HCT116 (cell line): ENCODE measurements at regions not wholly inside any gene's neighbourhood (a gene's known extent, or its start where the extent isn't known, plus 50 kb on each side); places are given as distances from the start of the nearest gene placed in this dataset.

Experiments used
- ATAC-seq: fragments of 200-7000 bp; cut with Tn5 transposase; 2 replicates; pipeline ENCODE4 v1.9.1; 2020; ENCODE audit warnings: mild to moderate bottlenecking, moderate library complexity
- BruUV-seq: library from RNA; stranded (reverse); fragments of 400-500 nt; replicated peaks from 2 replicates; lab custom pipeline; 2021; lab: Mats Ljungman, UMichigan
- CTCF ChIA-PET: fragments of 300-600 bp; sonication (Branson Sonifier 250); formaldehyde crosslinking; loops from one replicate; lab custom pipeline; 2021; ENCODE audit warnings: antibody characterized with exemption; lab: Charles Lee
- POLR2A ChIA-PET: fragments of 300-600, 350-600 bp; sonication (Branson Sonifier 250); formaldehyde crosslinking; loops from one replicate; lab custom pipeline; 2021; ENCODE audit warnings: antibody characterized with exemption; lab: Charles Lee
- RAD21 ChIA-PET, 2 experiments: fragments of 300-600 bp; sonication (Branson Sonifier 250); formaldehyde crosslinking; loops; one replicate each; lab custom pipeline; 2023; ENCODE audit warnings: low total read pairs in 2 of 2; ENCODE audit not compliant: uncharacterized antibody in 2 of 2, unreplicated experiment in 2 of 2, low non-redundant PET in 1 of 2; lab: Charles Lee
- DNase-seq: peaks from one replicate; pipeline ENCODE4 v3.0.0-alpha.2; 2010; ENCODE audit warnings: low read depth, low spot score
- H2AFZ ChIP-seq: fragments of 200-600 bp; shearing (Covaris generic), sonication (generic); 2 replicates; pipeline ENCODE4 v1.6.1; 2017; ENCODE audit warnings: low read depth, mixed run types, mixed read lengths, antibody characterized with exemption, low read length; ENCODE audit not compliant: poor library complexity, severe bottlenecking
- H3K27ac ChIP-seq: 2 replicates; pipeline ENCODE4 v1.5.1; 2012; ENCODE audit warnings: low read depth, low read length
- H3K27me3 ChIP-seq: fragments of 200-600 bp; sonication (generic); 2 replicates; pipeline ENCODE4 v1.6.1; 2016; ENCODE audit warnings: mixed run types, low read length, mixed read lengths; ENCODE audit not compliant: insufficient read depth
- H3K36me3 ChIP-seq, 2 experiments: fragments of 200-500 bp in 1 of 2; fragments of 200-600 bp in 1 of 2; sonication (Bioruptor generic) in 1 of 2; sonication (generic) in 1 of 2; 2 replicates each; pipeline versions ENCODE4 v1.5.1 to v1.6.1; 2014 to 2016; ENCODE audit warnings: low read length in 2 of 2, inconsistent platforms in 1 of 2, mixed read lengths in 1 of 2, mixed run types in 1 of 2; ENCODE audit not compliant: insufficient read depth in 2 of 2, control insufficient read depth in 1 of 2
- H3K4me1 ChIP-seq, 2 experiments: fragments of 200-600 bp in 1 of 2; sonication (generic) in 1 of 2; 2 replicates each; pipeline versions ENCODE4 v1.5.1 to v1.6.1; 2012 to 2017; ENCODE audit warnings: low read length in 2 of 2, inconsistent platforms in 1 of 2, mild to moderate bottlenecking in 1 of 2, mixed read lengths in 1 of 2, mixed run types in 1 of 2, moderate library complexity in 1 of 2; ENCODE audit not compliant: insufficient read depth in 2 of 2, control insufficient read depth in 1 of 2
- H3K4me2 ChIP-seq: fragments of 200-600 bp; sonication (generic); 2 replicates; pipeline ENCODE4 v1.6.1; 2017; ENCODE audit warnings: mixed run types, low read length, mixed read lengths
- H3K4me3 ChIP-seq, 2 experiments: fragments of 200-600 bp in 1 of 2; sonication (generic) in 1 of 2; replicated peaks in 1 of 2; 2 replicates each; pipeline ENCODE4 v1.5.1; 2011 to 2016; ENCODE audit warnings: low read length in 2 of 2, control low read depth in 1 of 2, low read depth in 1 of 2, mild to moderate bottlenecking in 1 of 2, mixed read lengths in 1 of 2, mixed run types in 1 of 2
- H3K79me2 ChIP-seq: fragments of 200-600 bp; sonication (generic); 2 replicates; pipeline ENCODE4 v1.6.1; 2017; ENCODE audit warnings: mild to moderate bottlenecking, mixed run types, low read length, moderate library complexity, mixed read lengths; ENCODE audit not compliant: insufficient read depth
- H3K9ac ChIP-seq: fragments of 200-600 bp; sonication (generic); 2 replicates; pipeline ENCODE4 v1.6.1; 2016; ENCODE audit warnings: low read length, mixed read lengths
- H3K9me2 ChIP-seq: fragments of 200-600 bp; sonication (generic), shearing (Covaris generic); 2 replicates; pipeline ENCODE4 v1.6.1; 2017; ENCODE audit warnings: mixed run types, mild to moderate bottlenecking, moderate library complexity; ENCODE audit not compliant: insufficient read depth
- H3K9me3 ChIP-seq, 2 experiments: fragments of 200-500 bp in 1 of 2; fragments of 200-600 bp in 1 of 2; sonication (Bioruptor generic) in 1 of 2; sonication (generic) in 1 of 2; 2 replicates each; pipeline ENCODE4 v1.6.1; 2014 to 2017; ENCODE audit warnings: low read length in 2 of 2, mixed read lengths in 2 of 2, inconsistent platforms in 1 of 2, low read depth in 1 of 2, mild to moderate bottlenecking in 1 of 2, mixed run types in 1 of 2, moderate library complexity in 1 of 2; ENCODE audit not compliant: control insufficient read depth in 1 of 2, insufficient read depth in 1 of 2
- H4K20me1 ChIP-seq: fragments of 200-600 bp; sonication (generic), shearing (Covaris generic); 2 replicates; pipeline ENCODE4 v1.6.1; 2017; ENCODE audit warnings: mixed run types, mild to moderate bottlenecking, moderate library complexity; ENCODE audit not compliant: insufficient read depth
- CEBPB ChIP-seq: IDR thresholded peaks from 2 replicates; pipeline ENCODE4 v1.6.1; 2012; ENCODE audit warnings: low read depth
- EGR1 ChIP-seq: IDR thresholded peaks from 2 replicates; pipeline ENCODE4 v1.6.1; 2012; ENCODE audit warnings: low read depth
- ELF1 ChIP-seq: IDR thresholded peaks from 2 replicates; pipeline ENCODE4 v1.6.1; 2012; ENCODE audit warnings: low read depth, borderline replicate concordance
- EZH2phosphoT487 ChIP-seq: fragments of 200-600 bp; IDR thresholded peaks from 2 replicates; pipeline ENCODE4 v1.6.1; 2018; ENCODE audit warnings: antibody characterized with exemption, borderline replicate concordance
- FOSL1 ChIP-seq: IDR thresholded peaks from 2 replicates; pipeline ENCODE4 v1.6.1; 2012; ENCODE audit warnings: low read depth
- JUND ChIP-seq: IDR thresholded peaks from 2 replicates; pipeline ENCODE4 v1.6.1; 2012
- POLR2A ChIP-seq: IDR thresholded peaks from 2 replicates; pipeline ENCODE4 v1.7.0; 2011; ENCODE audit warnings: borderline replicate concordance; ENCODE audit not compliant: insufficient read depth, insufficient read length; ENCODE audit errors: extremely low read depth
- POLR2AphosphoS5 ChIP-seq: IDR thresholded peaks from 2 replicates; pipeline ENCODE4 v1.6.1; 2011; ENCODE audit warnings: mild to moderate bottlenecking, low read depth, low read length, moderate library complexity
- RAD21 ChIP-seq: IDR thresholded peaks from 2 replicates; pipeline ENCODE4 v1.6.1; 2012; ENCODE audit warnings: low read depth, mild to moderate bottlenecking
- SIN3A ChIP-seq: IDR thresholded peaks from 2 replicates; pipeline ENCODE4 v1.6.1; 2012; ENCODE audit warnings: low read depth
- SP1 ChIP-seq: IDR thresholded peaks from 2 replicates; pipeline ENCODE4 v1.6.1; 2012; ENCODE audit warnings: low read depth
- YY1 ChIP-seq: IDR thresholded peaks from 2 replicates; pipeline ENCODE4 v1.6.1; 2011; ENCODE audit warnings: low read length, low read depth, moderate library complexity, mild to moderate bottlenecking; ENCODE audit not compliant: insufficient replicate concordance; ENCODE audit errors: extremely low read depth
- ZFX ChIP-seq: fragments of 450-650 bp; IDR thresholded peaks from 2 replicates; pipeline ENCODE4 v1.6.1; 2017
- ZNF274 ChIP-seq: fragments of 200-500 bp; sonication (Bioruptor generic); IDR thresholded peaks from 2 replicates; pipeline ENCODE4 v1.6.1; 2014; ENCODE audit warnings: mild to moderate bottlenecking, low read depth, low read length, inconsistent platforms
- intact Hi-C: fragments of 100-400 bp; cut with micrococcal nuclease; formaldehyde crosslinking; loops from 2 replicates; pipeline ENCODE4 v1.10.0; 2022
- TF ChIP-seq, protein P1 (sequence below): IDR thresholded peaks from 2 replicates; pipeline ENCODE4 v1.6.1; 2012
- TF ChIP-seq, protein P2 (sequence below), 3 experiments: fragments of 200-600 bp in 1 of 3; sonication (generic) in 1 of 3; IDR thresholded peaks in 2 of 3; conservative IDR thresholded peaks in 1 of 3; 2 replicates each; pipeline ENCODE4 v1.5.1; 2012 to 2017; ENCODE audit warnings: low read depth in 2 of 3, low read length in 2 of 3, antibody characterized with exemption in 1 of 3, borderline replicate concordance in 1 of 3, control low read depth in 1 of 3, mild to moderate bottlenecking in 1 of 3, mixed read lengths in 1 of 3, mixed run types in 1 of 3, moderate library complexity in 1 of 3; ENCODE audit not compliant: insufficient read depth in 1 of 3
- TF ChIP-seq, protein P3 (sequence below): IDR thresholded peaks from 2 replicates; pipeline ENCODE4 v1.6.1; 2012; ENCODE audit warnings: low read depth
- TF ChIP-seq, protein P4 (sequence below): IDR thresholded peaks from 2 replicates; pipeline ENCODE4 v1.6.1; 2012
- TF ChIP-seq, protein P5 (sequence below): IDR thresholded peaks from 2 replicates; pipeline ENCODE4 v1.6.1; 2011; ENCODE audit warnings: mild to moderate bottlenecking, low read length, moderate library complexity; ENCODE audit not compliant: insufficient replicate concordance; ENCODE audit errors: extremely low read depth

DNA sequence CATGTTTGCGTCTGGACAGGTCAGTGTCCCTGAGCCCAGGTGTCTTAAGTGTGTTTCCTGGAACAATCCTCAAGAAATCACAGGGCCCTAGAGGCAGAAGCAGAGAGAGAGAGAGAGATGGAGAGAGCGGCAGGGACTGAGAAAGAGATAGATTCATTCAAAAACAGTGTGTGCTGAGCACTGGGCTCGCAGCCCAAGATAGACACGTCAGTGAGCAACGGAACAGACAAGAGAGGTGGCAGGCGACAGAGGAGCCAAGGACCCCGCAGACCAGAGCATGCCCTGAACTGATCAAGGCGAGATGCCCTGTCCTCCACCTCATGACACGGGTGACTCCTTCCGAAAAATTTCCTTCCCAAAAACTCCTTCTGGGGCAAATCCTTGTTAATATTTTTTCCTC lies 362.0 kb upstream of the SULF2 start:
- ATAC-seq, result no peak
- H3K9me2 ChIP-seq, result no peaks in the 10 kb centered on the region
- POLR2A ChIA-PET, result no interaction called here

More for the DNA sequence above, 362.0 kb upstream of the SULF2 start:
- Histone ChIP-seq H3K9me3 (no peaks in the 10 kb centered on the region; a peak in 1 of 4 replicates), H3K9ac (no peak overlapping the region), H2AFZ (no peak overlapping the region), H3K4me1 (no peaks in the 10 kb centered on the region), H3K4me3 (no peak overlapping the region), H3K36me3 (no peaks in the 10 kb centered on the region), H3K27me3 (peaks cover 27% of the 10 kb centered on the region), H3K79me2 (no peaks in the 10 kb centered on the region), H3K4me2 (no peak overlapping the region), H4K20me1 (no peaks in the 10 kb centered on the region), H3K27ac (no peak overlapping the region)
- TF ChIP-seq FOSL1 (no peak), ZNF274 (no peak), POLR2A (no peak), RAD21 (no peak), SP1 (no peak), JUND (no peak), EGR1 (no peak), ZFX (no peak), YY1 (no peak), CEBPB (no peak), SIN3A (no peak), POLR2AphosphoS5 (no peak), ELF1 (no peak), EZH2phosphoT487 (no peak)
- TF ChIP-seq, protein P1, sequence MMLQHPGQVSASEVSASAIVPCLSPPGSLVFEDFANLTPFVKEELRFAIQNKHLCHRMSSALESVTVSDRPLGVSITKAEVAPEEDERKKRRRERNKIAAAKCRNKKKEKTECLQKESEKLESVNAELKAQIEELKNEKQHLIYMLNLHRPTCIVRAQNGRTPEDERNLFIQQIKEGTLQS, result no peak
- TF ChIP-seq, protein P2, sequence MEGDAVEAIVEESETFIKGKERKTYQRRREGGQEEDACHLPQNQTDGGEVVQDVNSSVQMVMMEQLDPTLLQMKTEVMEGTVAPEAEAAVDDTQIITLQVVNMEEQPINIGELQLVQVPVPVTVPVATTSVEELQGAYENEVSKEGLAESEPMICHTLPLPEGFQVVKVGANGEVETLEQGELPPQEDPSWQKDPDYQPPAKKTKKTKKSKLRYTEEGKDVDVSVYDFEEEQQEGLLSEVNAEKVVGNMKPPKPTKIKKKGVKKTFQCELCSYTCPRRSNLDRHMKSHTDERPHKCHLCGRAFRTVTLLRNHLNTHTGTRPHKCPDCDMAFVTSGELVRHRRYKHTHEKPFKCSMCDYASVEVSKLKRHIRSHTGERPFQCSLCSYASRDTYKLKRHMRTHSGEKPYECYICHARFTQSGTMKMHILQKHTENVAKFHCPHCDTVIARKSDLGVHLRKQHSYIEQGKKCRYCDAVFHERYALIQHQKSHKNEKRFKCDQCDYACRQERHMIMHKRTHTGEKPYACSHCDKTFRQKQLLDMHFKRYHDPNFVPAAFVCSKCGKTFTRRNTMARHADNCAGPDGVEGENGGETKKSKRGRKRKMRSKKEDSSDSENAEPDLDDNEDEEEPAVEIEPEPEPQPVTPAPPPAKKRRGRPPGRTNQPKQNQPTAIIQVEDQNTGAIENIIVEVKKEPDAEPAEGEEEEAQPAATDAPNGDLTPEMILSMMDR (IDR thresholded peaks at IDR 0.05 in 2 of 3, conservative IDR thresholded peaks at IDR 0.05 in 1 of 3; ENCODE audit: borderline replicate concordance in 1 of 3, insufficient read depth in 1 of 3, low read depth in 2 of 3, low read length in 2 of 3), result no peak
- TF ChIP-seq, protein P3, sequence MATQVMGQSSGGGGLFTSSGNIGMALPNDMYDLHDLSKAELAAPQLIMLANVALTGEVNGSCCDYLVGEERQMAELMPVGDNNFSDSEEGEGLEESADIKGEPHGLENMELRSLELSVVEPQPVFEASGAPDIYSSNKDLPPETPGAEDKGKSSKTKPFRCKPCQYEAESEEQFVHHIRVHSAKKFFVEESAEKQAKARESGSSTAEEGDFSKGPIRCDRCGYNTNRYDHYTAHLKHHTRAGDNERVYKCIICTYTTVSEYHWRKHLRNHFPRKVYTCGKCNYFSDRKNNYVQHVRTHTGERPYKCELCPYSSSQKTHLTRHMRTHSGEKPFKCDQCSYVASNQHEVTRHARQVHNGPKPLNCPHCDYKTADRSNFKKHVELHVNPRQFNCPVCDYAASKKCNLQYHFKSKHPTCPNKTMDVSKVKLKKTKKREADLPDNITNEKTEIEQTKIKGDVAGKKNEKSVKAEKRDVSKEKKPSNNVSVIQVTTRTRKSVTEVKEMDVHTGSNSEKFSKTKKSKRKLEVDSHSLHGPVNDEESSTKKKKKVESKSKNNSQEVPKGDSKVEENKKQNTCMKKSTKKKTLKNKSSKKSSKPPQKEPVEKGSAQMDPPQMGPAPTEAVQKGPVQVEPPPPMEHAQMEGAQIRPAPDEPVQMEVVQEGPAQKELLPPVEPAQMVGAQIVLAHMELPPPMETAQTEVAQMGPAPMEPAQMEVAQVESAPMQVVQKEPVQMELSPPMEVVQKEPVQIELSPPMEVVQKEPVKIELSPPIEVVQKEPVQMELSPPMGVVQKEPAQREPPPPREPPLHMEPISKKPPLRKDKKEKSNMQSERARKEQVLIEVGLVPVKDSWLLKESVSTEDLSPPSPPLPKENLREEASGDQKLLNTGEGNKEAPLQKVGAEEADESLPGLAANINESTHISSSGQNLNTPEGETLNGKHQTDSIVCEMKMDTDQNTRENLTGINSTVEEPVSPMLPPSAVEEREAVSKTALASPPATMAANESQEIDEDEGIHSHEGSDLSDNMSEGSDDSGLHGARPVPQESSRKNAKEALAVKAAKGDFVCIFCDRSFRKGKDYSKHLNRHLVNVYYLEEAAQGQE, result no peak
- TF ChIP-seq, protein P4, sequence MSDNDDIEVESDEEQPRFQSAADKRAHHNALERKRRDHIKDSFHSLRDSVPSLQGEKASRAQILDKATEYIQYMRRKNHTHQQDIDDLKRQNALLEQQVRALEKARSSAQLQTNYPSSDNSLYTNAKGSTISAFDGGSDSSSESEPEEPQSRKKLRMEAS, result no peak
- TF ChIP-seq, protein P5, sequence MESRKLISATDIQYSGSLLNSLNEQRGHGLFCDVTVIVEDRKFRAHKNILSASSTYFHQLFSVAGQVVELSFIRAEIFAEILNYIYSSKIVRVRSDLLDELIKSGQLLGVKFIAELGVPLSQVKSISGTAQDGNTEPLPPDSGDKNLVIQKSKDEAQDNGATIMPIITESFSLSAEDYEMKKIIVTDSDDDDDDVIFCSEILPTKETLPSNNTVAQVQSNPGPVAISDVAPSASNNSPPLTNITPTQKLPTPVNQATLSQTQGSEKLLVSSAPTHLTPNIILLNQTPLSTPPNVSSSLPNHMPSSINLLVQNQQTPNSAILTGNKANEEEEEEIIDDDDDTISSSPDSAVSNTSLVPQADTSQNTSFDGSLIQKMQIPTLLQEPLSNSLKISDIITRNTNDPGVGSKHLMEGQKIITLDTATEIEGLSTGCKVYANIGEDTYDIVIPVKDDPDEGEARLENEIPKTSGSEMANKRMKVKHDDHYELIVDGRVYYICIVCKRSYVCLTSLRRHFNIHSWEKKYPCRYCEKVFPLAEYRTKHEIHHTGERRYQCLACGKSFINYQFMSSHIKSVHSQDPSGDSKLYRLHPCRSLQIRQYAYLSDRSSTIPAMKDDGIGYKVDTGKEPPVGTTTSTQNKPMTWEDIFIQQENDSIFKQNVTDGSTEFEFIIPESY, result no peak
- ChIA-PET CTCF (no interaction called here), RAD21 (no interaction called here)
- BruUV-seq, result no TSS peak
- intact Hi-C loops, result no loop called here
- no peak for DNase-seq
